Heart right ventricle (tissue), 15 donors: ENCODE measurements at regions not wholly inside any gene's neighbourhood (a gene's known extent, or its start where the extent isn't known, plus 50 kb on each side); places are given as distances from the start of the nearest gene placed in this dataset.

Source experiments
- ATAC-seq, 8 donors: fragments of 200-7000 bp; cut with Tn5 transposase; one replicate each; pipeline ENCODE4 v1.9.1; 2020; ENCODE audit warnings: mild to moderate bottlenecking in 8 of 8, moderate library complexity in 8 of 8, moderate number of reproducible peaks in 1 of 8
- DNase-seq, 2 donors: peaks; one replicate each; pipeline ENCODE4 v3.0.0-alpha.2; 2020
- H3K27ac ChIP-seq, 10 donors: fragments of 200-600 bp; sonication (generic) in 2 of 10; one replicate each; pipeline versions ENCODE4 v1.5.0 to v1.8.0; 2020 to 2022; ENCODE audit warnings: mild to moderate bottlenecking in 3 of 10
- H3K27me3 ChIP-seq, 7 donors: fragments of 200-600 bp; one replicate each; pipeline ENCODE4 v1.8.0; 2021 to 2022; ENCODE audit warnings: mild to moderate bottlenecking in 2 of 7
- H3K36me3 ChIP-seq, 9 donors: fragments of 200-600 bp; sonication (generic) in 1 of 9; one replicate each; pipeline versions ENCODE4 v1.5.0 to v1.8.0; 2020 to 2022; ENCODE audit warnings: mild to moderate bottlenecking in 2 of 9
- H3K4me1 ChIP-seq, 9 donors: fragments of 200-600 bp; sonication (generic) in 1 of 9; one replicate each; pipeline versions ENCODE4 v1.5.0 to v1.8.0; 2020 to 2022; ENCODE audit warnings: mild to moderate bottlenecking in 4 of 9
- H3K4me3 ChIP-seq, 10 donors: fragments of 200-600 bp; sonication (generic) in 2 of 10; one replicate each; pipeline versions ENCODE4 v1.5.0 to v1.8.0; 2020 to 2022; ENCODE audit warnings: mild to moderate bottlenecking in 7 of 10, moderate library complexity in 2 of 10
- H3K9me3 ChIP-seq, 11 donors: fragments of 200-600 bp in 10 of 11; sonication (generic) in 2 of 11; one replicate each; pipeline versions ENCODE4 v1.5.0 to v1.8.0; 2013 to 2022; ENCODE audit warnings: mild to moderate bottlenecking in 2 of 11, control low read depth in 1 of 11, moderate library complexity in 1 of 11
- intact Hi-C, 10 donors: fragments of 100-400 bp; cut with DNase I; formaldehyde crosslinking; loops; one replicate each; pipeline versions ENCODE4 v1.11.1 to v1.14.2; 2022
- TF ChIP-seq, protein P1 (sequence below), 9 donors: fragments of 200-600 bp; sonication (generic) in 2 of 9; IDR thresholded peaks; one replicate each; pipeline versions ENCODE4 v1.5.0 to v1.8.0; 2021 to 2022; ENCODE audit warnings: antibody characterized with exemption in 9 of 9, mild to moderate bottlenecking in 5 of 9, moderate library complexity in 1 of 9
- donor health status: Arrhythmogenic right ventricular cardiomyopathy.
- donor health status: ischemic (EF 13 %, LVEDD 7.1; RV severe dilation, severe dysfunction).
- donor health status: DM: no; HTN: yes; CAD: no.
- donor health status: DM: no; HTN: no; CAD: no.
- donor health status: ischemic (EF 25% LVEDD 6.9; RV normal size, moderate dysfunction).
- donor health status: ischemic (EF 25% LVEDD 5.7; RV mildly dilated, moderate dysfunction).
- donor health status: healthy.
- donor health status: DM: yes; HTN: yes; CAD: no.
- donor health status: Ischemic cardiomyopathy.
- donor health status: ischemic (EF 35%, LVEDD 5.7; RV mildly dilated, moderate dysfunction).
- donor health status: nonischemic (EF 11% LVEDD 7.7; RV severe dilation, severe dysfunction).
- donor health status: DM: yes; HTN: yes; CAD: no.
- donor health status: PGD.
- donor health status: ischemic (EF 29% LVEDD 5.4; RV normal size, mild dysfunction).
- donor health status: nonischemic (EF 23%, LVEDD 6.1; RV moderate dilation, normal function).

DNA sequence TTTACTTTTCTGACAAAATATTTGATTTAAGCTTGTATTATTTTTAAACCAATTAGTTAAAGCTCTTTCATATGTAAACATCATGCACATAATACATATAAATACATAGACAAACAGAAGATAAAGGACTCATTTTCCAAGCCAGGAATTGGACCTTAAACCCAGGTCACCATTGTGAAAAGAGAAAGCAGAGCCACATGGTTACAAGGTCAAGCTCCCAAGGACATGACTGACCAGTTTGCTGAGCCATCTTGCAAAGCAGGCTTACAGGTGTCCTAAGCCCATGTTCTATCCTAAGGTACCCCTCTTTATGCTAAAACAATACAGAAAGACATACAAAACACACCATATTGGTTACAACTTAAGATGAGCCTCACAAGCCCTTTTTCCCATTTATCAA is 50.5 kb upstream of the DNAJC19 start:
- DNase-seq (no peak), ATAC-seq (no peak)
- Histone ChIP-seq H3K4me3 (no peak overlapping the region), H3K27ac (no peak overlapping the region), H3K9me3 (peaks cover 0 to 31% (median 0%) of the 10 kb centered on the region in 11 donors), H3K27me3 (no peaks in the 10 kb centered on the region), H3K36me3 (no peaks in the 10 kb centered on the region), H3K4me1 (no peaks in the 10 kb centered on the region)
- intact Hi-C loops, result no loop called here
- TF ChIP-seq, protein P1, sequence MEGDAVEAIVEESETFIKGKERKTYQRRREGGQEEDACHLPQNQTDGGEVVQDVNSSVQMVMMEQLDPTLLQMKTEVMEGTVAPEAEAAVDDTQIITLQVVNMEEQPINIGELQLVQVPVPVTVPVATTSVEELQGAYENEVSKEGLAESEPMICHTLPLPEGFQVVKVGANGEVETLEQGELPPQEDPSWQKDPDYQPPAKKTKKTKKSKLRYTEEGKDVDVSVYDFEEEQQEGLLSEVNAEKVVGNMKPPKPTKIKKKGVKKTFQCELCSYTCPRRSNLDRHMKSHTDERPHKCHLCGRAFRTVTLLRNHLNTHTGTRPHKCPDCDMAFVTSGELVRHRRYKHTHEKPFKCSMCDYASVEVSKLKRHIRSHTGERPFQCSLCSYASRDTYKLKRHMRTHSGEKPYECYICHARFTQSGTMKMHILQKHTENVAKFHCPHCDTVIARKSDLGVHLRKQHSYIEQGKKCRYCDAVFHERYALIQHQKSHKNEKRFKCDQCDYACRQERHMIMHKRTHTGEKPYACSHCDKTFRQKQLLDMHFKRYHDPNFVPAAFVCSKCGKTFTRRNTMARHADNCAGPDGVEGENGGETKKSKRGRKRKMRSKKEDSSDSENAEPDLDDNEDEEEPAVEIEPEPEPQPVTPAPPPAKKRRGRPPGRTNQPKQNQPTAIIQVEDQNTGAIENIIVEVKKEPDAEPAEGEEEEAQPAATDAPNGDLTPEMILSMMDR (IDR thresholded peaks at IDR 0.05), result no peak
